C4-2B (cell line): ENCODE measurements at regions not wholly inside any gene's neighbourhood (a gene's known extent, or its start where the extent isn't known, plus 50 kb on each side); places are given as distances from the start of the nearest gene placed in this dataset.

Experiments
- CTCF ChIP-seq: fragments of 450-650 bp; conservative IDR thresholded peaks from 2 replicates; pipeline ENCODE4 v1.5.1; 2017; ENCODE audit warnings: mild to moderate bottlenecking
- ZFX ChIP-seq: fragments of 450-650 bp; IDR thresholded peaks from 2 replicates; pipeline ENCODE4 v1.6.1; 2017

DNA sequence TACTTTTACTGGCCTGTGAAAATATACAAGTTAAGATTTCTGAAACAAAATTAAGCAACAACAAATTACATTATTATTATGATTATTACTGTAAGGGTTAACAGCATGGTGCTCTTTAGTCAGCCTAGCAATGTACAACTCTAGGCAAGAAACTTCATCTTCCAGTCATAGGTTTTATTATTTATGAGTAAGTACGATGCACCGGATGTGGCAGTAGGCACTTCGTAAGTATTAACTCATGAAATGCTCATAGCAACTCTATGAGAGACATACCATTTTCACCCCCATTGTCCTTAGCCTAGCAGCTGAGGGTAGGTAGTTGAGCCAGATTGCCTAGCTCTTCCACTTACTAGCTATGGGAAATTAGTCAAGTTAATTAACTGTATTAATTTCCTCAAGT is 68.0 kb upstream of the PTPRG start:
- no peak for TF ChIP-seq CTCF
- no peak for TF ChIP-seq ZFX
